GM21423 (cell line): ENCODE measurements at regions not wholly inside any gene's neighbourhood (a gene's known extent, or its start where the extent isn't known, plus 50 kb on each side); places are given as distances from the start of the nearest gene placed in this dataset.
"Not testable (repeated sequence)": the region's sequence is repeated elsewhere in the genome, so short reads cannot be mapped to it uniquely, and the experiment has no call there.

Source experiments
- ATAC-seq: cut with Tn5 transposase; IDR thresholded peaks from one replicate; pipeline ENCODE4 v1.9.1; 2021; ENCODE audit warnings: mild to moderate bottlenecking, moderate library complexity; ENCODE audit not compliant: unreplicated experiment

GRCh38 chr4:36587909-36588472, 306.6 kb downstream of the DTHD1 start:
- no peak for ATAC-seq

DNA sequence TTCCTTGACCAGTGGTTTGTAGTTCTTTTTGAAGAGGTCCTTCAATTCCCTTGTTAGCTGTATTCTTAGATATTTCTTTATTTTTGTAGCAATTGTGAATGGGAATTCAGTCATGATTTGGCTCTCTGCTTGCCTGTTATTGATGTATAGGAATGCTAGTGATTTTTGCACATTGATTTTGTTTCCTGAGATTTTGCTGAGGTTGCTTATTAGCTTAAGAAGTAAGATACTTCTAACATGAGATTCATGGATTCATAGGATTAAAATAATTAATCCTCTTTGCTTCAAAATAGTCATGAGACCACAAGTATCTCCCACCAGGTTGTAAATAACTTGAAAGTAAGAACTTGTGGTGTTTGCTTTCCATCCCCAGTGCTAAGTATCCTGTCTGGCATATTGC, 308.9 kb downstream of the DTHD1 start:
- no peak for ATAC-seq

- ATAC-seq: no peak
Measured at GRCh38 chr4:36601864-36602495, 320.6 kb downstream of the DTHD1 start.

DNA sequence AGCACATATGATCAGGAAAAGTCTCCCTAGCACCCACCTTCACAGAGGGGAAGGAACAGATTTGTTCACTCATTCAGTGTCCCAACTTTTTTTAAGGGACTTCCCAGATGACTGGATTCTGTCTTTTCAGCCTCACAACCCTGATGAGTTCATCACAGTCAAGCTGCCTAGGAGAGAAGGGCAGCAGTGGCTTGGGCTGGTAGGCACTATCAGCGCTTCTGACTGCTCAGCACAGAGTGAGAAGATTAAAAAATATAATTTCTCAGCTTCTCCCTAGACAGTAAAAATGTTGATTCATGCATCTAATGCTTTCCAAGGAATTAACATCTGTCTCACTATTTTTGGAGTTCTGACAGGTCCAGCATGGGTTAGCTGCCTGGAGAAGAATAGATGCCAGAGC, 328.2 kb downstream of the DTHD1 start:
- ATAC-seq: no peak

DNA sequence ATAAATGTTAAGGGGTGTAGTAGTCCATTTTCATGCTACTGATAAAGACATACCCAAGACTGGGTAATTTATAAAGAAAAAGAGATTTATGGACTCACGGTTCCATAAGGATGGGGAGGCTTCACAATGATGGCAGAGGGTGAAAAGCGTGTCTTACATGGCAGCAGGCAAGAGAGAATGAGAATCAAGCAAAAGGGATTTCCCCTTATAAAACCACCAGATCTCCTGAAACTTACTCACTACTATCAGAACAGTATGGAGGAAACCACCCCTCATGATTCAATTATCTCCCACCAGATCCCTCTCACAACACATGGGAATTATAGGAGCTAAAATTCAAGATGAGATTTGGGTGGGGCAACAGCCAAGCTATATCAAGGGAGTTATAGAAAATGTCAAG, 329.2 kb downstream of the DTHD1 start:
- no peak for ATAC-seq

GRCh38 chr4:36613142-36613541, 331.7 kb downstream of the DTHD1 start:
- ATAC-seq: not testable (repeated sequence)

GRCh38 chr4:36614011-36614410, 332.6 kb downstream of the DTHD1 start:
- no peak for ATAC-seq

DNA sequence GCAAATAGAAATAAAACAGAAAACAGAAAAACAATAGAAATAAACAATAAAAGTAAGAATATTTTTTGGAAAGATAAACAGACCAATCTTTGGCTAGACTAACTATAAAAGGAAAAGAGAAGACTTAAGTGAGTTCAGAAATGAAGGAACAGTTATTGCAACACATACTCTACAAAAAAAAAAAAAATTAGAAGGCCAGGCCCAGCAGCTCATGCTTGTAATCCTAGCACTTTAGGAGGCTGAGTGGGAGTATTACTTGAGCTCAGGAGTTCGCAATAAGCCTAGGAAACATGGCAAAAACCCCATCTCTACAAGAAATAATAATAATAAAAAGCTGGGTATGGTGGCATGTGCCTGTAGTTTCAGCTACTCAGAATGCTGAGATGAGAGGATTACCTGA, 336.7 kb downstream of the DTHD1 start:
- ATAC-seq: no peak

- no peak for ATAC-seq
Measured at GRCh38 chr4:36624030-36624429, 342.6 kb downstream of the DTHD1 start.

DNA sequence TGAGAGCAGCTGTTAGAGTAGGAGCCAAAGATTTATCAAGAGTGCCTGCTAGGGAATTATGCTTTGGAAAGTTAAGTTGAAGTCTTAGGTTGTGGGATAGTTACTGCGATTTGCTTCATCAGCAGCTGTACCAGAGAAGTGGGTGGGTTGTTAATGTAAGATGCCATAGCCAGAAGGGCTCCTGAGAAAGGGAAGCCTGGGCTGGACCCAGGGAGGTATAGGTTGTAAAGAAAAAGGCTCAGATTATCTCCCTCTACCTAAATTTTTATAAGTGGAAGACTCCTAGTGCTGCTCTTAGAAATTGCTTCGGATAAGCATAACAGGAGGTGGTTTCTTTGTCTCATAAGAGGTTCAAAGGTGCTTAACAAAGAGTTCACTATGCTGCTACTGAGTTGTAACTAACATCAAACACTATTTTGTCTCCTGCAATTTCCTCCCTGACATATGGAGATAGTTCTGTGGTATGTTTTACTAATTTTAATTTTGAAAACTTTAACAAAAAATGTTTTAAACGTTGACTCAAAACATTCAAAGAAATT, 356.9 kb downstream of the DTHD1 start:
- no peak for ATAC-seq

DNA sequence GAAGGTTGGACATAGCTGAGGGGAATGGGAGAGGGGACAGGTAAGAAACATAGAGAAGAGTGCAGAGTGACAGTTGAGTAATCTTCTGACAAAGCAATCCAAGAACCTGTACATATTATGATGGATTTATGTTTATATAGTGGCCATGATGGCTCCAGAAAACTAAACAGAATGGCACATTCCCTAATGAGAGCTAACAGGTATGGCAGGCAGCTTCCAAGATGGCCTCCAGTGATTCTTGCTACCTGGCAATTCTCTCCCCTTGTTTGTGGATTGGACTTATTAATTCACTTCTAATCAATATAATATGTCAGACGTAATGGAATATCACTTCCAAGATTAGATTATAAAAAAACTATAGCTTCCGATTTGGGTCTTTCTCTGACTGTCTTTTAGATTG, 359.5 kb downstream of the DTHD1 start:
- no peak for ATAC-seq

GRCh38 chr4:36651253-36651652, 369.8 kb downstream of the DTHD1 start:
- ATAC-seq: peak; percentile 97

DNA sequence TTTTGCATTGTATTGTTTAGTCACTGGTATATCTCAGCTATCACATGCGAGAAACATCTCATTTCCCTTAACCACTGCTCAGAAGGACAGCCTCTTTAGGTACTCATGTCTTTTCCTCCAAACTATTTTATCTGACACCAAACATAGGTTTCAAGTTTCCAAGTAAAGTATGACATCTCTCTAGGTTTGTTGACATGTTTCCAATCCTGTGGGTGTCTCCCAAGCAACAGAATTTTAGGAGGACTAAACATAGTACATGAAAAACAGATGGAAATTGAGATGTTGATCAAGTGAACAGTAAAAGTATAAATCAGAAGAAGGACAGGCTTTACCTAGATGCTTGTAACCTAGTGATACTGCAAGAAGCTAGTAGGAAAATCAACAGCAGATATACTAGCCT, 371.4 kb downstream of the DTHD1 start:
- ATAC-seq: no peak

GRCh38 chr4:36665985-36666527, 384.6 kb downstream of the DTHD1 start:
- ATAC-seq: no peak

DNA sequence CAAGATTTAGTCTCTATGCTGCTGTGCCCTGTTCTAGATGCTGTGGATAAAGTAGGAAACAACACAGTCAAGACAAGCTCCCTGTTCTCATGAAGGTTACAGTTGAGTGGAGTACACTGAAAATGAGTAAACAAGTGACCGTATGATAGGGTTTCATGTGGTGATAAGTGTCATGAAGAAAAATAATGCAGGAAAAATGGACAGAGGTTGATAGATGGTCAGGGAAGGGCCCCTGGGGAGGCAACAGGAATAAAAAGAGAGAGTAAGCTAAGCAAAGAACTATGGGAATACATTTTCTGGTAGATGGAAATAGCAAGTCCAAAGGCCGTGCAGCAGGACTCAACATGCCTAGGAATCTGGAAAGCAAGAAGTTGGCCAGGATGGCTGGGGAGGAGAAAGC, 394.0 kb downstream of the DTHD1 start:
- ATAC-seq: no peak

- no peak for ATAC-seq
Measured at GRCh38 chr4:36676139-36677050, 395.0 kb downstream of the DTHD1 start.

DNA sequence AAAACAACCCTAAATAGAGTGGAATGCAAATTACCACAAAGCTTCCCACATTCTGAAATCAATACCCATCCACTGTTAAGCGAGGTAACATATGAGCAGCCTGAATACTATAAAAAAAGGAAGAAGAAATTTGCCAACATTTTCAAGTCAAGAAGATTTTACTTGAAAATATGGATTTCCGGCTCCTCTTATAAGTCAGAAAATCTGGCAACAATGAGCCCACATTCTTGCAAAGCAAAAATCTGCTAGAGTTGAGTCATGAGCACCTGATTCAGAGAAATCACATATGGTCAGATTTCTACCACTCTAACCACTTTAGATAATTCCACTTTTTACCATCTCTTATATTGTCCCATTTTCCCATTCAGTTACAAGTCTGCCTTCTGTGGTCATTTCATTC, 395.7 kb downstream of the DTHD1 start:
- ATAC-seq: no peak

DNA sequence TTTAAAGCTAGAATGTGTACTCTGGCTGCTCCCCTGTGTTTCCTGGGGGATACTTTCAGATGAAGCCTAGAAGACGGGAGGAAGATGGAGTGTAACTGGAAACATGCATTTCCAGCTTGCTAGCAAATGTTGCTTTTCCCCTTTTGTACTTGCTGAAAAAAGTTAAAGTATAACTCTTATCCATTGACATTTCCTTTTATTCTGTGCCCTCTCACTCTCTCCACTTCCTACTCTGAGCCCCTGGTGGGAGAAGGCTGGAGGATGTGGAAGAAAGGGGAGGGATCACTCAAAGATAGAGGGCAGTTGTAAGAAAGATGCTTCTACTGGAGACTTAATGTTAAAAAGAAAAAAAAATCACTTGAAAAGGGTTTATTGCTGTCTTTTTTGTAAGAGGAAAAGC, 396.5 kb downstream of the DTHD1 start:
- no peak for ATAC-seq

- no peak for ATAC-seq
Measured at GRCh38 chr4:36687681-36688080, 406.3 kb downstream of the DTHD1 start.

GRCh38 chr4:36692586-36692985, 411.2 kb downstream of the DTHD1 start:
- ATAC-seq: no peak

DNA sequence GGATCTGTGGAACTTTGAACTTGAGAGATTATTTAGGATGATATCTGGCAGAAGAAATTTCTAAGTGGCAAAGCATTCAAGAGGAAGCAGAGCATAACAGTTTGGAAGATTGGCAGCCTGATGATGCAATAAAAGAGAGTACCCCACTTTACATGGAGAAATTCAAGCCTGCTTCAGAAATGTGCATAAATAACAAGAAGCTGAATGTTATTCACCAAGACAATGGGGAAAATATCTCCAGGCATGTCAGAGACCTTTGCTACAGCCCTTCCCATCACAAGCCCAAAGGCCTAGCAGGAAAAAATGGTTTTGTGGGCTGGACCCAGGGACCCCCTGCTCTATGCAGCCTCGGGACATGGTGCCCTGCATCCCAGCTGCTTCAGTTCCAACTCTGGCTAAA, 420.8 kb downstream of the DTHD1 start:
- no peak for ATAC-seq

DNA sequence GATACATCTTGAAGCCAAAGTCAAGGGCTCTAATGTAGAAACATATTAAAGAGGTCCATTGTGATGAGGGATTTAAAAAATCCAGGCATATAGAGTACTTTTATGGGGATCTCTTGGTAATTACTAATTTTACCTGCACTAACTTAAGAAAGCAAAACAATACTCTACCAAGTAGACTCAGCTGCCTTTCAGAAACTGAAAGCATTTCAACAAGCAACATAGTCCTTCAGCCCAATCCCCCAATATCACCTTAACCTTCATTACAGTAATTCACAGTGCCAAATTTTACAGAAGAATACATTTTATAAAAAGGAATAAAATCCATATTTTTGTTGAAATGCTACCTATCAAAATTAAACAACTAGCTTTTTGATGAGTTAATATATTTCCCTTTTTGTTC, 422.9 kb downstream of the DTHD1 start:
- ATAC-seq: no peak
